Activated CD4-positive, alpha-beta memory T cell treated with anti-CD3 and anti-CD28 coated beads for 36 hours (primary cell): ENCODE measurements at regions not wholly inside any gene's neighbourhood (a gene's known extent, or its start where the extent isn't known, plus 50 kb on each side); places are given as distances from the start of the nearest gene placed in this dataset.

Experiments
- CTCF ChIA-PET: fragments of 350-600 bp; sonication (Branson Sonifier 250); formaldehyde crosslinking; loops from one replicate; lab custom pipeline; 2021; ENCODE audit warnings: antibody characterized with exemption, inconsistent platforms; lab: Charles Lee
- POLR2A ChIA-PET: fragments of 350-600 bp; sonication (Branson Sonifier 250); formaldehyde crosslinking; loops from one replicate; lab custom pipeline; 2021; ENCODE audit warnings: antibody characterized with exemption; lab: Charles Lee
- DNase-seq: peaks from one replicate; pipeline ENCODE4 v3.0.0-alpha.2; 2020
- H3K27ac Mint-ChIP-seq: one replicate; pipeline ENCODE4 v1.8.0; 2021; ENCODE audit warnings: mixed read lengths
- H3K27me3 Mint-ChIP-seq: one replicate; pipeline ENCODE4 v1.8.0; 2021; ENCODE audit warnings: mixed read lengths
- H3K36me3 Mint-ChIP-seq: one replicate; pipeline ENCODE4 v1.8.0; 2021; ENCODE audit warnings: mixed read lengths
- H3K4me1 Mint-ChIP-seq: one replicate; pipeline ENCODE4 v1.8.0; 2021; ENCODE audit warnings: low read depth, mixed read lengths
- H3K4me3 Mint-ChIP-seq: one replicate; pipeline ENCODE4 v1.8.0; 2021; ENCODE audit warnings: mild to moderate bottlenecking, mixed read lengths
- H3K9me3 Mint-ChIP-seq: one replicate; pipeline ENCODE4 v1.8.0; 2021; ENCODE audit warnings: mixed read lengths
- intact Hi-C: fragments of 100-400 bp; cut with micrococcal nuclease; formaldehyde crosslinking; loops from one replicate; pipeline ENCODE4 v1.15.1; 2023

DNA sequence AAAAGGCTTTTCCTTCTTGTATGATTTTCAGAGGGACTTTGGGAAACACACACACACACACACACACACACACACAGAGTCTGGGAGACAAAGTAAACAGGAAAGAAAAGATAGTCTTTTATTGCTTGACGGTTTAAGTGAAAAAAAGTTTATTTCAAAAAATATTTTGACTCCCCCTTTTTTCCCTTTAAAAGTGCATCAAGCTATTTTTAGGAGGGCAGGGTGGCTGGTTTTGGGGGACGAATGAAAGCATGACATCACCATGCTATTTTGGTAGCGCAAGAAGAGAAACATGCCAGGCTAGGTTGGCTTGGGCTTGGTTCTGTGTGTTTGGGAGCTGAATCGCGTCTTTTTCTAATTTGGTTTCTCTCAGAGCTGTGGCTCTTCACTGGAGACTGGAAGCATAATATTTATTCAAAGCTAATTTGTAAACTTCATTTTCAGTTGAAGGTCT, 129.2 kb downstream of the BAMBI start:
- no peaks in the 10 kb centered on the region for H3K9me3 Mint-ChIP-seq
- H3K4me1 Mint-ChIP-seq = peaks cover 3% of the 10 kb centered on the region
- no peak for DNase-seq
- H3K27me3 Mint-ChIP-seq = peaks cover 28% of the 10 kb centered on the region
- H3K36me3 Mint-ChIP-seq = no peaks in the 10 kb centered on the region
- CTCF ChIA-PET = no interaction called here
- H3K4me3 Mint-ChIP-seq = no peak overlapping the region
- no peak overlapping the region for H3K27ac Mint-ChIP-seq
- intact Hi-C loops = no loop called here
- POLR2A ChIA-PET = no interaction called here

DNA sequence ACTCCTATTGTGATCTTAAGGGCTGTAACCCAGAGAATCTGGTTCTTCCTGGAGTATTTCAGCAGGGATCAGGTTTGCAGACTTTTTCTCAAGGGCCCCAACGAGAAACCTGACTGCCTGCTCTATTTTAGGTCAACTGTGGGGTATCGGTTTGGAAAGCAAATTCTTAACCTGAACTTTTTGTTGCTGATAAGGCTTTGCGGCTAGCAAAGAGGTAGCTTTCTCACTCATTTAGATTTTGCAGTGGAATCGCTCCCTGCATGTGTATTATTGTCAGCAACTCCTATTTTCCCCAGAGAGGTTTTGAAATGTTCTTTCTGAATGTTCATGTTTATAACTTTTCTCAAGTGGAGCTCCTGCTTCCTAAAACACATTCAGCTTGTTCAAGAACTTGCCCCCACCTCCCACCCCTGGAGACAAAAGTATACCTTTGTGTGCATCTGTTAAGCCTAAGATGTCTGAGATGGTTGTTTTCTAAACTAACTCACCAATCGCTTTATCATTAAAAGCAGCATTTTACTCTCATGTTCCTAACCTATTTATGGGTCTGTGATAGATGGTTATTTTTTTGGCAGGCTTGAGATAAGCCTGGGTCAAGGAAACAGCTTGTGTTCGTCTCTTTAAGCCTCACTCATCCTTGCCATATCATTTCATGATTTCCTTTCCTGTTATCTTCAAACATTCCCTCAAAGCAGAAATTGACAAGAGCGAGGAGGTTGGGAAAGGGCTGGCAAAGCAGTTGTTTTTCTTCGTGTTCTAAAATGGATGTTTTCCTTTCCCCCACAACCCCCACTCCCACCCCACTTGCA, 129.8 kb downstream of the BAMBI start:
- ChIA-PET CTCF (no interaction called here), POLR2A (no interaction called here)
- intact Hi-C loops = no loop called here

DNA sequence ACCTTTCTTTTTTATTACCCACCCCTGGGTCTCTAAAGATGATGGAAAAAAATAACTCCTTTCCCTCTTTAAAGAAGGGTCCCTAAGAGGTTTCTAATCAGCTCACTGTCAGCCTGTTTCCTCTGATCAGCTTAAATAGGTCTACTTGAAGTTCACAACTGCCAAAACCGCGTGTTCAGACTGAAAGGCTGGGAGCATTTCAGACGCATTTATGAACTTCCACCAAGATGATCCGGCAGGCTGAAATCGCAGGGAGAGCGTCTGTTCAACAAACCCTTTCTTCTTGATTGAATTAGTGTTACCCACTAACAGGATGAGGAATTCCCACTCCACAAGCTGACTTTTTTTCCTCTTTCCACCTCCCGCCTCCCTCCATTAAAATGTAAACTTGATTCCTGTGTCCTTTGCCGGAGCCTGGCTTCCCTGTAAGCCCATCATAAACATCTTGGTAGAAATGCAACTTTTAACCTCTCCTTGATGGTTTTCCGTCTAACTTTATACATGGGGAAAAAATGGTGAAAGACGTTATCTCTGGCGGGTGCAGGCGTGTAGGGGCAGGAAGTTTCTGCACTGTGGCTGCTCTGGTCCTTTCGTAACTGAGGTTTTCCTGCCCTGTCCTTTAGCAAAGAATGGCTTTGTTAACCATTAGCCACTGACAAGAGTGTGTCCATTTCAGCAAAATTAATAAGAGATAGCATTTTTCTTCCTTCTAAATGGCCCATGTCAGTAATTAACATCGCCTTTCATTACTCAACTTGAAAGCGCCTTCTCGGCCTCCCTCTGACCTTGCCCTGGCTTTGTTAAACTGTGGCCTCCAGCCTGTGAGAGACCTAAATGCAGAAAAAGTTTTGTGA, 130.7 kb downstream of the BAMBI start:
- peaks cover 28% of the 10 kb centered on the region for H3K27me3 Mint-ChIP-seq
- H3K36me3 Mint-ChIP-seq = no peaks in the 10 kb centered on the region
- H3K9me3 Mint-ChIP-seq = no peaks in the 10 kb centered on the region
- intact Hi-C loops = no loop called here
- H3K27ac Mint-ChIP-seq = no peak overlapping the region
- ChIA-PET POLR2A (no interaction called here), CTCF (no interaction called here)
- DNase-seq = no peak
- H3K4me1 Mint-ChIP-seq = peaks cover 3% of the 10 kb centered on the region
- H3K4me3 Mint-ChIP-seq = no peak overlapping the region

More for the DNA sequence above, 129.8 kb downstream of the BAMBI start:
- Mint-ChIP-seq H3K4me1 (peaks cover 3% of the 10 kb centered on the region), H3K27ac (no peak overlapping the region), H3K9me3 (no peaks in the 10 kb centered on the region), H3K4me3 (no peak overlapping the region), H3K36me3 (no peaks in the 10 kb centered on the region), H3K27me3 (peaks cover 28% of the 10 kb centered on the region)
- no peak for DNase-seq

DNA sequence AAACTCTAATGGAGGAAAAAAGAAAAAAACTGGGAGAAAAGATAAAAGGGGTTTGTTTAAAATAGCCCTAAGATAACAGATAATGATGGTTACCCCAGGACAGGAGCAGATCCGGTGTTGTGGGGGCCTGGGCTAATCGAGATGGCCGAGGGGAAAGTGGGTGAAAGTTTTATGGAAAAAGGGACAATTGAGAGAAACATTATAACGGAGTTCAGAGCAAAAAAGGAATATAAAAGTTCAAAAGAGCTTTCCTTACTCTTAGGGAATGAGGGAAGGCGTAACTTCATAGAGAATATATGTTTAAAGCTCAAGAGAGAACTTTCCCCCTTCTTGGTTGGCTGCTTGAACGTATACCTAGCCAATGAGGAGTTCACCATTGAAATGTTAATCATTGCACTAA, 131.4 kb downstream of the BAMBI start:
- DNase-seq = no peak
- ChIA-PET CTCF (no interaction called here), POLR2A (no interaction called here)
- Mint-ChIP-seq H3K36me3 (no peaks in the 10 kb centered on the region), H3K4me3 (no peak overlapping the region), H3K4me1 (peaks cover 3% of the 10 kb centered on the region), H3K27me3 (peaks cover 26% of the 10 kb centered on the region), H3K27ac (no peak overlapping the region), H3K9me3 (no peaks in the 10 kb centered on the region)
- intact Hi-C loops = no loop called here

DNA sequence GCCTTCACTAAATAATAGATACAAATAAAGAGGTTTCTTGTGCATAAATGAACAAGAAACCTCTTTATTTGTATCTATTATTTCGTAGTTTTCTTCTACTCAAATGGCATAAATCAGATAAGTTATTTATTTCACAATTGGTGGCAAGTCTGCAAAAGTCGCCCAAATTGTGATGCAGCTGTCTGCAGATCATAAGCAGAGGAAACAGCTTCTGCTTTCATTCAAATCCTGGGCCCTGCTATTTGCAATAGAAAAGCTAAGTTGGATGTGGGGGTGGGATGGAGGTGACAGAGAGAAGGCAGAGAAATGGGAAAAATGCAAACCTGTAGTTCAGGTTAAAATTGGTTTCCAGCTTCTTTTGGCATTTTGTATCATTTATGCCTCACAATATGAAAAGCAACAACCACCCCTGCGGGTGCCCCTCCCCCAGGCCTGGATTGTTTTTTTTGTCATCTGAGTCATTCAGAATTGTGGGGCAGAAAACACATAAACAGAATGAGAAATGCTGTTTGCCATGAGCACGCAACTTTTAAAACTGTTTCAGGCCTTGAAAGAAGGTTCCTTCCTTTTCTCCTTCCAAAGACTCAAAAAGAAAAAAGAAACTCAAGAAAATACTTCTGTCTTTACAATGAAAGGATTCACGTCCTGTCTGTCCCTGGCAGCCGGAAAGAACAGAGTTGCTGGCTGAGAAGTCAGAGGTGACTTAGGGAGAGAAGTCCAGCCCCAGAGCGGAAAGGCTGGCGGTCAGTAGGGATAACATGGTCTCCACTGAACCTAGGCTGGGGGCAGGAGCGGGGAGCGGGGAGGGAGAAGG, 132.9 kb downstream of the BAMBI start:
- no peak overlapping the region for H3K4me3 Mint-ChIP-seq
- ChIA-PET CTCF (interaction anchor here (0.7 kb wide), 1 partner anchor 78 kb away, joined by 3 read pairs; no protein-coding TSS in a partner anchor), POLR2A (no interaction called here)

DNA sequence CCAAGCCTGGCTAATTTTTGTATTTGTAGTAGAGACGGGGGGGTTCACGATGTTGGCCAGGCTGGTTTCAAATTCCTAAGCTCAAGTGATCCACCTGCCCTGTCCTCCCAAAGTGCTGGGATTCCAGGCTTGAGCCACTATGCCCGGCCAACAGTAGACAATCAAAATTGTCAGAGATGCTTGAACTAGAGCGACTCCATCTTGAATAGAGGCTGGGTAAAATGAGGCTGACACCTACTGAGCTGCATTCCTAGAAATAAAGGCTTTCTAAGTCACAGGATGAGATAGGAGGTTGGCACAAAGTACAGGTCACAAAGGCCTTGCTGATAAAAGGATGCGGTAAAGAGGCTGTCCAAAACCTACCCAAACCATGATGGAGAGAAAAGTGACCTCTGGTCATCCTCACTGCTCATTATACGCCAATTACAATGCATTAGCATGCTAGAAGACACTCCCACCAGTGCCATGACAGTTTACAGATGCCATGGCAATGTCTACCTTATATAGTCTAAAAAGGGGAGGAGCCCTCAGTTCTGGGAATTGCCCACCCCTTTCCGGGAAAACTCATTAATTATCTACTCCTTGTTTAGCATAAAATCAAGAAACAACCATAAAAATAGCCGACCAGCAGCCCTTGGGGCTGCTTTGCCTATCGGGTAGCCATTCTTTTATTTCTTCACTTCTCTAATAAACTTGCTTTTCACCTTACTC, 134.5 kb downstream of the BAMBI start:
- no peaks in the 10 kb centered on the region for H3K9me3 Mint-ChIP-seq
- CTCF ChIA-PET = no interaction called here
- intact Hi-C loops = no loop called here
- H3K27ac Mint-ChIP-seq = no peak overlapping the region
- no peaks in the 10 kb centered on the region for H3K36me3 Mint-ChIP-seq
- no peak overlapping the region for H3K4me3 Mint-ChIP-seq
- DNase-seq = no peak
- POLR2A ChIA-PET = no interaction called here
- H3K27me3 Mint-ChIP-seq = peaks cover 21% of the 10 kb centered on the region
- peaks cover 3% of the 10 kb centered on the region for H3K4me1 Mint-ChIP-seq

More for the DNA sequence above, 132.9 kb downstream of the BAMBI start:
- no peaks in the 10 kb centered on the region for H3K36me3 Mint-ChIP-seq
- no peaks in the 10 kb centered on the region for H3K9me3 Mint-ChIP-seq
- peaks cover 3% of the 10 kb centered on the region for H3K4me1 Mint-ChIP-seq
- H3K27ac Mint-ChIP-seq = no peak overlapping the region
- DNase-seq = no peak
- intact Hi-C loops = no loop called here
- peaks cover 25% of the 10 kb centered on the region for H3K27me3 Mint-ChIP-seq

DNA sequence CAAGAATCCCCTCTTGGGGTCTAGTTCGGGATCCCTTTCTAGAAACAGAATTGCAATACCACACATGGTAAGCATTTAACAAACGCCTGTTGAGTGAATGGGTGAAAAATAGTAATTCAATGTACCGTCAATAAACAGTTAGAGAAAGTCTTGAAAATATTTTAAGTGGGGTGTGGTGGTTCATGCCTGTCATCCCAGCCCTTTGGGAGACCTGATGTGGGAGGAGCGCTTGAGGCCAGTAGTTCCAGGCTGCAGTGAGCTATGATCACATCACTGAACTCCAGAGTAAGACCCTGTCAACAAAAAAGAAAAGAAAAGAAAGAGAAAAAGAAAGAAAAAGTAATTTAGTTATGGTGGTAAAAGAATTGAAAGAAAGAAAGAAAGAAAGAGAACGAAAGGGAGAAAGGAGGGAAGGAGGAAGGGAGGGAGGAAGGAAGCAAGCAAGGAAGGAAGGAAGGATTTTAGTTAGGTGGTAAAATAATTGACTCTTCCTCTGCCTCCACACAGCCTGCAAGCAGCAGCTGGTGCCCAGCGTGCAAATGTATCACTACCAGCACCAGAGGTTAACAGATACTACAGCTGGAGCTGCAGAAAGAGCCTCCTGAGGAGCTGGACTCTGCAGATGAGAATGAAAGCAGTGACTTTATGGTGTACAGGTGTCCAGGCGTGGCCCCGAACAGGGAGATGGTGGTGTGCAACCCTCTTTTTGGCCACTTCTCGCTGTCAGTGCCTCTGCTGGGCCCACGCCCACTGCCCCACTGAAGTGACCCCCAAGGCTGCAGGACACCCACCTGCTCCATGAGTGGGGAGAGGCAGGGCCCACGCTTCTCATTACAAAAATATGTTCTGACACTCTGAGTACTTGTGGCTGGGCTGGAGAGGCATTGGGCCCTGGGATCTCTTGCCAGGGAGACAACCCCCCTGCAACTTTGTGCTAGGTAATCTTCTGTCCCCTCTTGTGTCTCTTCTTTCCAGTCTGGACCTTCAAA, 135.4 kb downstream of the BAMBI start:
- CTCF ChIA-PET = no interaction called here
- DNase-seq = no peak
- no peak overlapping the region for H3K4me3 Mint-ChIP-seq
- H3K27ac Mint-ChIP-seq = no peak overlapping the region
- intact Hi-C loops = no loop called here
- POLR2A ChIA-PET = no interaction called here
- peaks cover 16% of the 10 kb centered on the region for H3K27me3 Mint-ChIP-seq
- peaks cover 3% of the 10 kb centered on the region for H3K4me1 Mint-ChIP-seq
- H3K9me3 Mint-ChIP-seq = no peaks in the 10 kb centered on the region
- H3K36me3 Mint-ChIP-seq = no peaks in the 10 kb centered on the region

DNA sequence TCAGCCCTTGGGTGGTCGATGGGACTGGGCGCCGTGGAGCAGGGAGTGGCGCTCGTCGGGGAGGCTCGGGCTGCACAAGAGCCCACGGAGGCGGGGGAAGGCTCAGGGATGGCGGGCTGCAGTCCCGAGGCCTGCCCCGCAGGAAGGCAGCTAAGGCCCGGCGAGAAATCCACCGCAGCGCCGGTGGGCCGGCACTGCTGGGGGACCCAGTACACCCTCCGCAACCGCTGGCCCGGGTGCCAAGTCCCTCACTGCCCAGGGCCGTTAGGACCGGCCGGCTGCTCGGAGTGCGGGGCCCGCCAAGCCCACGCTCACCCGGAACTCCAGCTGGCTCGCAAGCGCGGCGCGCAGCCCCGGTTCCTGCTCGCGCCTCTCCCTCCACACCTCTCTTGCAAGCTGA, 138.4 kb downstream of the BAMBI start:
- no peak overlapping the region for H3K4me3 Mint-ChIP-seq
- no peaks in the 10 kb centered on the region for H3K4me1 Mint-ChIP-seq
- no peak overlapping the region for H3K27ac Mint-ChIP-seq
- ChIA-PET POLR2A (no interaction called here), CTCF (no interaction called here)
- no peaks in the 10 kb centered on the region for H3K27me3 Mint-ChIP-seq
- no peaks in the 10 kb centered on the region for H3K36me3 Mint-ChIP-seq
- intact Hi-C loops = no loop called here
- no peak for DNase-seq
- no peaks in the 10 kb centered on the region for H3K9me3 Mint-ChIP-seq

DNA sequence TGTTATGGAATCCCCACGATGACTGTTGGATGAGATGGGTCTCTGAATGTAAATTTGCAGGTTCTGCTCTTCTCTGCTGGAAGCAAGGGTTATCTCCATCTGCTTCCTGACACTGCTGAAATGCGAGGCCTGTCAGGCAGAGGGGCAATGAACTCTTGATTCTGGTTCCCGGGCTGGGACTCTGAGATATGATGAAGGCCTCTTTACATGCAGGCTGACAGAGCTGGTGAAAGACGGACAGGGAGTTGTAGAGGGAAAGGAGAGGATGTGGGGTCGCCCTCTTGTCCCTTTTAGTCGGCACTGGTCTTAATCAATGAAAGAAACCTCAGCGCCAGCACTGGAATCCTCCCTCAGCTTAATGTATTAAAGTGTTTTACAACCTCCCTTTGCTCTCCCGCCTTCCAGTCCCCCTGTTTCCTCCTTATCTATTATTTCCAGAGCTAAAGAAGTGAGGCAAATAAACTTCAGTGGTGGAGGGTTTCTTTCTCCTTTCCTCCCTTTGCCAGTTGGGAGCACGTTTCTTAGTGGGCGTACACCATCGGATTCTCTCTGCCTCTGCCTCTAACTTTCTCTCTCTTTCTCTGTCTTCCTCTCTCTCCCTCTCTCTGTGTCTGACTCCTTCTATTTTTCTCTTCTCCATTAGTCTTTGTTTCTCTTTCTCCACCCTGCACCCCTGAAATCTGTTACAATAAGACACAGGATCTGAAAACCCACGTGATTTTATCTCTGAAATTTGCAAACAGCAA, 145.6 kb downstream of the BAMBI start:
- CTCF ChIA-PET = no interaction called here
- H3K27me3 Mint-ChIP-seq = no peaks in the 10 kb centered on the region
- POLR2A ChIA-PET = no interaction called here

DNA sequence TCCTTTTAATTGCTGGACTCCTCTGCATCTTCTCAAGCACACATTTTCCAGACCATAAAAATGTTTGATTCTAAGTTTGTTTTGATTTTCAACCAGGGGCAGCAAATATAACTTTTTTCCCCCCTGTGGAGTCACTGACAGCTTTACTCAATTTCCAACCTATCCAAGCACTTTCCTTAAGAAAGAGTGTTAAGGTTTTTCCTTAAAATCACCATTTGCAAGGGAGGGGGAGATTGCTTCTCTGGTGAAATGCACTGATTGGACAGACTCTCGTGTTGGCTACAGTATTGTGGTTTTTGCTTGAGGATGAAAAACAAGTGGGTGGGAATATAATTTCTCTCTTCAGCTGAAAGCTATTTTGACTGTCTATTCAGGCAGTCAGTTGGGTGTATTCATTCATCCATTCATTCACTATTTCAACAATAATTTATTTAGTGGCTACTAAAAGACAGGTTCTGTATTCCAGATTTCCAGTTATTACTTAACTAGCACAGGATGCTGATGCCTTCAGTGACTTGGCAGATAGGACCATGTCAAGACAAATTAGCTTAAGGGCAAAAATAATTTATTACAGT, 146.3 kb downstream of the BAMBI start:
- H3K36me3 Mint-ChIP-seq = no peaks in the 10 kb centered on the region
- no peak overlapping the region for H3K4me3 Mint-ChIP-seq
- ChIA-PET CTCF (no interaction called here), POLR2A (no interaction called here)
- DNase-seq = no peak
- H3K9me3 Mint-ChIP-seq = no peaks in the 10 kb centered on the region
- H3K27ac Mint-ChIP-seq = no peak overlapping the region
- H3K27me3 Mint-ChIP-seq = no peaks in the 10 kb centered on the region
- intact Hi-C loops = no loop called here
- H3K4me1 Mint-ChIP-seq = no peaks in the 10 kb centered on the region

More for the DNA sequence above, 145.6 kb downstream of the BAMBI start:
- Mint-ChIP-seq H3K27ac (no peak overlapping the region), H3K4me3 (no peak overlapping the region), H3K36me3 (no peaks in the 10 kb centered on the region), H3K9me3 (no peaks in the 10 kb centered on the region), H3K4me1 (no peaks in the 10 kb centered on the region)
- intact Hi-C loops = no loop called here
- DNase-seq = no peak
